ENCODE measurements at regions not wholly inside any gene's neighbourhood (a gene's known extent, or its start where the extent isn't known, plus 50 kb on each side); places are given as distances from the start of the nearest gene placed in this dataset.

DNA sequence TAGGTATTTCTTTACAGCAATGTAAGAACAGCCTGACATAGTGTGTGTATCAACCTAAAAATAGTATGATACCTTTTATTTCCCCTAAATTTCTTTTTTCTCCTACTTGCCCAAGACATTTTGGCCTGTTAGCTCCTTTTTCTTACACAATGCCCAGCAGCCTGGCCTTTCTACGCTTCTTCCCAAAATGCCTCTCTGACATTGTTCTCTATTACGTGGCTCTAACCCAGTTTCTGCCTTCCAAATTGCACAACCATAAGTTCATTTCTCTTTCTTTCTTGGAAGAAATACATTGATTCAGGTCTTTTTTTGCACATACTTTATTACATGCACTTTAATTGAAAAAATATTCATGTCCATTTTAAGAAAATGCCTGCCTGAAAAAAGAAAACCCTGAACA is 408.2 kb downstream of the PRR16 start:
- no peak for TF ChIP-seq CTCF (IDR thresholded peaks at IDR 0.05)
- no peak for TF ChIP-seq EP300 (IDR thresholded peaks at IDR 0.05; ENCODE audit: low read depth)
- TF ChIP-seq POLR2A (IDR thresholded peaks at IDR 0.05) = no peak
- TF ChIP-seq POLR2AphosphoS5 (IDR thresholded peaks at IDR 0.05) = no peak

All from transverse colon (tissue), 4 donors.